Suprapubic skin (tissue), 4 donors: ENCODE measurements at regions not wholly inside any gene's neighbourhood (a gene's known extent, or its start where the extent isn't known, plus 50 kb on each side); places are given as distances from the start of the nearest gene placed in this dataset.
A peak's percentile ranks its signal among the peaks of the same experiment; 100 is the strongest.

Source experiments
- EP300 ChIP-seq: sonication (generic); formaldehyde crosslinking; IDR thresholded peaks from one replicate; pipeline ENCODE4 v1.6.1; 2017; ENCODE audit warnings: antibody characterized with exemption
- POLR2A ChIP-seq, 2 donors: fragments of 450-650 bp; IDR thresholded peaks; one replicate each; pipeline ENCODE4 v1.6.1; 2017; ENCODE audit warnings: antibody characterized with exemption in 2 of 2, mild to moderate bottlenecking in 2 of 2, moderate library complexity in 2 of 2
- POLR2AphosphoS5 ChIP-seq, 3 donors: sonication (generic); formaldehyde crosslinking; IDR thresholded peaks; one replicate each; pipeline ENCODE4 v1.6.1; 2017; ENCODE audit warnings: antibody characterized with exemption in 3 of 3
- TF ChIP-seq, protein P1 (sequence below), 2 donors: fragments of 200-600 bp in 1 of 2; fragments of 450-650 bp in 1 of 2; sonication (generic) in 1 of 2; IDR thresholded peaks; one replicate each; pipeline ENCODE4 v1.5.1; 2016 to 2019; ENCODE audit warnings: antibody characterized with exemption in 2 of 2, mild to moderate bottlenecking in 1 of 2, moderate library complexity in 1 of 2

DNA sequence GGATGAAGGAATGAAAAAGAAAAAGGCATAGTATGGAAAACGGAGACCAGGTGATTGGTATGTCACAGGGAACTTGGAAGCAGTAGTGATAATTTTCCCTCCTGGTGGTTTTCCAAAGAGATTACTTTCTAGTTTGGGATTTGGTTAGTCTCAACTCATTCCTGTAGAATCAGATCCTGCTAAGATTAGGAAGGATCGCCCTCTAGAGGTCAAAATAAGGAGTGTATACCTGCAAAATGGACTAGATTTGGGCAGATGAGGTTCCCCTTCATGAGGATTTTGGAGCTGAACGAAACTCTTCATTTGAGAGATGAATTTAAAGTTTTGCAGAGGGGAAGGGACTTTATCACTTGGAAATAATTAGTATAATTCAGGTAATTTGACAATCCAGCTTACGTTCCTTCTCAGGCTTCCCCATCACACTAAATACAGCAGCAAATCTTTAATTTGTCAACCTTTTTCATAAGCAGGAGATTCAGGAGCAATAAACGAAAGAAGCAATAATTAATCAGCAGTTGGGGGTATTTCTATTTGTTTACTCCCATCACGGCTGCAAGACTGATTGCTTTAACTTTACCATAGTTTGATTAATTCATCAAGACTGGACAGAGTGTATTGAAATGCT is 65.2 kb downstream of the CCDC195 start:
- TF ChIP-seq, protein P1, sequence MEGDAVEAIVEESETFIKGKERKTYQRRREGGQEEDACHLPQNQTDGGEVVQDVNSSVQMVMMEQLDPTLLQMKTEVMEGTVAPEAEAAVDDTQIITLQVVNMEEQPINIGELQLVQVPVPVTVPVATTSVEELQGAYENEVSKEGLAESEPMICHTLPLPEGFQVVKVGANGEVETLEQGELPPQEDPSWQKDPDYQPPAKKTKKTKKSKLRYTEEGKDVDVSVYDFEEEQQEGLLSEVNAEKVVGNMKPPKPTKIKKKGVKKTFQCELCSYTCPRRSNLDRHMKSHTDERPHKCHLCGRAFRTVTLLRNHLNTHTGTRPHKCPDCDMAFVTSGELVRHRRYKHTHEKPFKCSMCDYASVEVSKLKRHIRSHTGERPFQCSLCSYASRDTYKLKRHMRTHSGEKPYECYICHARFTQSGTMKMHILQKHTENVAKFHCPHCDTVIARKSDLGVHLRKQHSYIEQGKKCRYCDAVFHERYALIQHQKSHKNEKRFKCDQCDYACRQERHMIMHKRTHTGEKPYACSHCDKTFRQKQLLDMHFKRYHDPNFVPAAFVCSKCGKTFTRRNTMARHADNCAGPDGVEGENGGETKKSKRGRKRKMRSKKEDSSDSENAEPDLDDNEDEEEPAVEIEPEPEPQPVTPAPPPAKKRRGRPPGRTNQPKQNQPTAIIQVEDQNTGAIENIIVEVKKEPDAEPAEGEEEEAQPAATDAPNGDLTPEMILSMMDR (IDR thresholded peaks at IDR 0.05) = peak; percentile 50 to 68
- no peak for TF ChIP-seq POLR2AphosphoS5 (IDR thresholded peaks at IDR 0.05)
- no peak for TF ChIP-seq POLR2A (IDR thresholded peaks at IDR 0.05)
- TF ChIP-seq EP300 = no peak
